GM12878 (cell line): ENCODE measurements at regions not wholly inside any gene's neighbourhood (a gene's known extent, or its start where the extent isn't known, plus 50 kb on each side); places are given as distances from the start of the nearest gene placed in this dataset.

ENCODE experiments used
- ATAC-seq: fragments of 200-7000 bp; cut with Tn5 transposase; 3 replicates; pipeline ENCODE4 v1.9.1; 2020; ENCODE audit warnings: mild to moderate bottlenecking, moderate library complexity
- BruUV-seq: library from RNA; stranded (reverse); fragments of 400-500 nt; replicated peaks from 2 replicates; lab custom pipeline; 2021; lab: Mats Ljungman, UMichigan
- CTCF ChIA-PET: fragments of 300-600 bp; sonication (Branson Sonifier 250); formaldehyde crosslinking; extraction: SDS; loops from one replicate; lab custom pipeline; 2021; ENCODE audit warnings: inconsistent platforms; lab: Yijun Ruan, JAX
- POLR2A ChIA-PET: fragments of 350-600 bp; formaldehyde crosslinking; extraction: SDS; loops from one replicate; lab custom pipeline; 2021; ENCODE audit warnings: inconsistent platforms; lab: Charles Lee
- RAD21 ChIA-PET: fragments of 300-600 bp; sonication (Branson Sonifier 250); formaldehyde crosslinking; loops from one replicate; lab custom pipeline; 2023; ENCODE audit warnings: antibody characterized with exemption; ENCODE audit not compliant: unreplicated experiment; lab: Charles Lee
- SMC1A ChIA-PET: fragments of 300-600 bp; sonication (Branson Sonifier 250); formaldehyde crosslinking; loops from one replicate; lab custom pipeline; 2023; ENCODE audit not compliant: unreplicated experiment, uncharacterized antibody; lab: Charles Lee
- DNase-seq: peaks from one replicate; pipeline ENCODE4 v3.0.0-alpha.2; 2011; ENCODE audit warnings: low read depth, low spot score
- FAIRE-seq: peaks from 3 replicates; lab custom pipeline; 2011; peaks lifted over from hg19 to GRCh38; lab: Jason Lieb, UNC
- H2AFZ ChIP-seq: 2 replicates; pipeline ENCODE4 v1.6.0; 2011; ENCODE audit warnings: low read depth, low read length, control low read depth; ENCODE audit not compliant: control insufficient read depth
- H3K27ac ChIP-seq: 2 replicates; pipeline ENCODE4 v1.5.1; 2011; ENCODE audit warnings: control low read depth; ENCODE audit not compliant: control insufficient read depth, insufficient read depth
- H3K27me3 ChIP-seq, 2 experiments: replicated peaks in 1 of 2; 2 replicates each; pipeline versions ENCODE4 v1.6.0 to v1.6.1; 2011; ENCODE audit warnings: low read length in 1 of 2; ENCODE audit not compliant: control insufficient read depth in 2 of 2, insufficient read depth in 2 of 2
- H3K36me3 ChIP-seq, 2 experiments: 2 replicates each; pipeline ENCODE4 v1.5.1; 2011; ENCODE audit warnings: low read length in 1 of 2; ENCODE audit not compliant: control insufficient read depth in 2 of 2, insufficient read depth in 2 of 2
- H3K4me1 ChIP-seq: 2 replicates; pipeline ENCODE4 v1.6.1; 2011; ENCODE audit warnings: mild to moderate bottlenecking, low read length, moderate library complexity, mixed read lengths; ENCODE audit not compliant: control insufficient read depth, insufficient read depth
- H3K4me2 ChIP-seq: 2 replicates; pipeline ENCODE4 v1.6.0; 2011; ENCODE audit warnings: control low read depth; ENCODE audit not compliant: control insufficient read depth, insufficient read depth
- H3K4me3 ChIP-seq: fragments of 200-600 bp; sonication (generic); 2 replicates; pipeline ENCODE4 v1.5.1; 2016
- H3K79me2 ChIP-seq: 2 replicates; pipeline ENCODE4 v1.6.0; 2011; ENCODE audit warnings: low read length; ENCODE audit not compliant: control insufficient read depth, insufficient read depth
- H3K9ac ChIP-seq: 2 replicates; pipeline ENCODE4 v1.8.0; 2011; ENCODE audit warnings: low read length, control low read depth, mixed read lengths; ENCODE audit not compliant: control insufficient read depth, insufficient read depth
- H3K9me3 ChIP-seq: replicated peaks from 3 replicates; pipeline ENCODE4 v1.5.1; 2011; ENCODE audit warnings: mild to moderate bottlenecking, low read length; ENCODE audit not compliant: control insufficient read depth, insufficient read depth
- H4K20me1 ChIP-seq: 2 replicates; pipeline ENCODE4 v1.6.0; 2011; ENCODE audit not compliant: control insufficient read depth, insufficient read depth
- CREM ChIP-seq: IDR thresholded peaks from 2 replicates; pipeline ENCODE4 v1.6.1; 2014; ENCODE audit warnings: antibody characterized with exemption, low read depth
- DPF2 ChIP-seq: fragments of 450-650 bp; IDR thresholded peaks from 2 replicates; pipeline ENCODE4 v1.6.1; 2017; ENCODE audit warnings: mild to moderate bottlenecking
- GABPA ChIP-seq: IDR thresholded peaks from 2 replicates; pipeline ENCODE4 v1.6.1; 2014; ENCODE audit warnings: antibody characterized with exemption, low read depth, mild to moderate bottlenecking, inconsistent platforms
- HCFC1 ChIP-seq: fragments of 150-350 bp; IDR thresholded peaks from 2 replicates; pipeline ENCODE4 v1.6.1; 2014; ENCODE audit warnings: low read length
- HDAC2 ChIP-seq: fragments of 200-600 bp; sonication (generic); IDR thresholded peaks from 2 replicates; pipeline ENCODE4 v1.6.1; 2017
- HDGF ChIP-seq: fragments of 450-650 bp; IDR thresholded peaks from 2 replicates; pipeline ENCODE4 v1.6.1; 2016; ENCODE audit warnings: antibody characterized with exemption
- IKZF2 ChIP-seq, 2 experiments: fragments of 450-650 bp; IDR thresholded peaks; 2 replicates each; pipeline ENCODE4 v1.6.1; 2017; ENCODE audit warnings: mild to moderate bottlenecking in 2 of 2, moderate library complexity in 2 of 2
- MXI1 ChIP-seq: fragments of 150-350 bp; IDR thresholded peaks from 2 replicates; pipeline ENCODE4 v1.6.1; 2011; ENCODE audit warnings: low read depth, mild to moderate bottlenecking, inconsistent platforms, low read length, improper control_type of control experiment
- MYB ChIP-seq: fragments of 150-350 bp; IDR thresholded peaks from 2 replicates; pipeline ENCODE4 v1.6.1; 2014; ENCODE audit warnings: mild to moderate bottlenecking, low read depth, low read length, borderline replicate concordance
- PML ChIP-seq: IDR thresholded peaks from 2 replicates; pipeline ENCODE4 v1.6.1; 2012; ENCODE audit warnings: low read length, inconsistent platforms
- RUNX3 ChIP-seq: IDR thresholded peaks from 2 replicates; pipeline ENCODE4 v1.6.1; 2012; ENCODE audit warnings: low read length, inconsistent platforms
- SP1 ChIP-seq: IDR thresholded peaks from one replicate; pipeline ENCODE4 v1.6.1; 2011; ENCODE audit warnings: low read depth, low read length
- WGBS: methylation state at CpG from one replicate; pipeline ENCODE4 v1.1.6; 2016; ENCODE audit warnings: low lambda C conversion rate; ENCODE audit not compliant: insufficient replicate concordance, insufficient coverage; ENCODE audit errors: missing lambda C conversion rate; 5-methylcytosine and 5-hydroxymethylcytosine counted together
- in situ Hi-C: fragments of 300-500 bp; cut with MboI; formaldehyde crosslinking; loops from 9 replicates; pipeline ENCODE4 v1.14.3; 2018; ENCODE audit warnings: mixed read lengths
- intact Hi-C: fragments of 100-400 bp; cut with micrococcal nuclease; formaldehyde crosslinking; loops from one replicate; pipeline ENCODE4 v1.14.2; 2022; ENCODE audit not compliant: unreplicated experiment
- TF ChIP-seq, protein P1 (sequence below): fragments of 150-350 bp; IDR thresholded peaks from 2 replicates; pipeline ENCODE4 v1.6.1; 2014; ENCODE audit warnings: mild to moderate bottlenecking, low read depth, low read length
- TF ChIP-seq, protein P2 (sequence below): fragments of 450-650 bp; IDR thresholded peaks from 2 replicates; pipeline ENCODE4 v1.6.1; 2017; ENCODE audit warnings: mild to moderate bottlenecking, low read depth, inconsistent platforms; ENCODE audit not compliant: poor library complexity, severe bottlenecking
- TF ChIP-seq, protein P3 (sequence below): fragments of 450-650 bp; IDR thresholded peaks from 2 replicates; pipeline ENCODE4 v1.6.1; 2017; ENCODE audit warnings: mild to moderate bottlenecking

DNA sequence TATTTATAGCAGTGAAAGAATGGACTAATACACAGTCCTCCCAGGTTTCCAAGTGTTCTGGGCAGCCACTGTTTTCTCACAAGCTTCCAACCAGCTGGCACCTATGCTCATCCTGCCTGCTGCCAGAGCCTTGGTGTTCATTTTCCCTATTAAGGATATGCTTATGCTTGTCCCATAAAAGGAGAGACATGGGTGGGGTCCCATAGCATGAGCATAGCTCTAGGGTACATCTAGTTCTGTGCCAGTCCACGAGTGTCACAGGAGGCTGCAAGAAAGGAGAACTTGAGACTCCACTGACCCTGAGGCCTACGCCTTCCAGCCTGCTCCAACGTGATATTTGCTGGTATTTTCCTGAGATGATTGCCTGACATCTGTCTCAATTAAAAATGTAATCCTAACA lies 192.4 kb upstream of the PTGFR start:
- H3K9ac ChIP-seq: no peak overlapping the region
- H3K36me3 ChIP-seq: no peaks in the 10 kb centered on the region
- H3K4me3 ChIP-seq: no peak overlapping the region
- no peaks in the 10 kb centered on the region for H4K20me1 ChIP-seq
- ChIA-PET SMC1A (no interaction called here), CTCF (interaction anchor here (0.6 kb wide), 1 partner anchor 629 kb away, joined by 3 read pairs; no protein-coding TSS in a partner anchor), POLR2A (interaction anchor here (0.6 kb wide), 1 partner anchor 279 kb away, joined by 3 read pairs; no protein-coding TSS in a partner anchor), RAD21 (no interaction called here)
- 3% methylated on average over 3 of the region's 3 CpGs for WGBS
- no peak overlapping the region for H2AFZ ChIP-seq
- in situ Hi-C loops (no loop called here), intact Hi-C loops (no loop called here)
- no peaks in the 10 kb centered on the region for H3K27me3 ChIP-seq
- no peak overlapping the region for H3K4me2 ChIP-seq
- no peak for DNase-seq
- no peak for FAIRE-seq
- H3K27ac ChIP-seq: no peak overlapping the region
- H3K9me3 ChIP-seq: no peaks in the 10 kb centered on the region
- H3K79me2 ChIP-seq: no peaks in the 10 kb centered on the region
- no TSS peak for BruUV-seq
- no peak for ATAC-seq
- TF ChIP-seq, protein P1, sequence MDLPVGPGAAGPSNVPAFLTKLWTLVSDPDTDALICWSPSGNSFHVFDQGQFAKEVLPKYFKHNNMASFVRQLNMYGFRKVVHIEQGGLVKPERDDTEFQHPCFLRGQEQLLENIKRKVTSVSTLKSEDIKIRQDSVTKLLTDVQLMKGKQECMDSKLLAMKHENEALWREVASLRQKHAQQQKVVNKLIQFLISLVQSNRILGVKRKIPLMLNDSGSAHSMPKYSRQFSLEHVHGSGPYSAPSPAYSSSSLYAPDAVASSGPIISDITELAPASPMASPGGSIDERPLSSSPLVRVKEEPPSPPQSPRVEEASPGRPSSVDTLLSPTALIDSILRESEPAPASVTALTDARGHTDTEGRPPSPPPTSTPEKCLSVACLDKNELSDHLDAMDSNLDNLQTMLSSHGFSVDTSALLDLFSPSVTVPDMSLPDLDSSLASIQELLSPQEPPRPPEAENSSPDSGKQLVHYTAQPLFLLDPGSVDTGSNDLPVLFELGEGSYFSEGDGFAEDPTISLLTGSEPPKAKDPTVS: no peak
- TF ChIP-seq DPF2: no peak
- TF ChIP-seq MYB: no peak
- TF ChIP-seq RUNX3: no peak
- no peak for TF ChIP-seq MXI1
- TF ChIP-seq PML: no peak
- TF ChIP-seq CREM: no peak
- TF ChIP-seq, protein P2, sequence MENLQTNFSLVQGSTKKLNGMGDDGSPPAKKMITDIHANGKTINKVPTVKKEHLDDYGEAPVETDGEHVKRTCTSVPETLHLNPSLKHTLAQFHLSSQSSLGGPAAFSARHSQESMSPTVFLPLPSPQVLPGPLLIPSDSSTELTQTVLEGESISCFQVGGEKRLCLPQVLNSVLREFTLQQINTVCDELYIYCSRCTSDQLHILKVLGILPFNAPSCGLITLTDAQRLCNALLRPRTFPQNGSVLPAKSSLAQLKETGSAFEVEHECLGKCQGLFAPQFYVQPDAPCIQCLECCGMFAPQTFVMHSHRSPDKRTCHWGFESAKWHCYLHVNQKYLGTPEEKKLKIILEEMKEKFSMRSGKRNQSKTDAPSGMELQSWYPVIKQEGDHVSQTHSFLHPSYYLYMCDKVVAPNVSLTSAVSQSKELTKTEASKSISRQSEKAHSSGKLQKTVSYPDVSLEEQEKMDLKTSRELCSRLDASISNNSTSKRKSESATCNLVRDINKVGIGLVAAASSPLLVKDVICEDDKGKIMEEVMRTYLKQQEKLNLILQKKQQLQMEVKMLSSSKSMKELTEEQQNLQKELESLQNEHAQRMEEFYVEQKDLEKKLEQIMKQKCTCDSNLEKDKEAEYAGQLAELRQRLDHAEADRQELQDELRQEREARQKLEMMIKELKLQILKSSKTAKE: no peak
- TF ChIP-seq, protein P3, sequence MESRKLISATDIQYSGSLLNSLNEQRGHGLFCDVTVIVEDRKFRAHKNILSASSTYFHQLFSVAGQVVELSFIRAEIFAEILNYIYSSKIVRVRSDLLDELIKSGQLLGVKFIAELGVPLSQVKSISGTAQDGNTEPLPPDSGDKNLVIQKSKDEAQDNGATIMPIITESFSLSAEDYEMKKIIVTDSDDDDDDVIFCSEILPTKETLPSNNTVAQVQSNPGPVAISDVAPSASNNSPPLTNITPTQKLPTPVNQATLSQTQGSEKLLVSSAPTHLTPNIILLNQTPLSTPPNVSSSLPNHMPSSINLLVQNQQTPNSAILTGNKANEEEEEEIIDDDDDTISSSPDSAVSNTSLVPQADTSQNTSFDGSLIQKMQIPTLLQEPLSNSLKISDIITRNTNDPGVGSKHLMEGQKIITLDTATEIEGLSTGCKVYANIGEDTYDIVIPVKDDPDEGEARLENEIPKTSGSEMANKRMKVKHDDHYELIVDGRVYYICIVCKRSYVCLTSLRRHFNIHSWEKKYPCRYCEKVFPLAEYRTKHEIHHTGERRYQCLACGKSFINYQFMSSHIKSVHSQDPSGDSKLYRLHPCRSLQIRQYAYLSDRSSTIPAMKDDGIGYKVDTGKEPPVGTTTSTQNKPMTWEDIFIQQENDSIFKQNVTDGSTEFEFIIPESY: no peak
- no peak for TF ChIP-seq SP1
- no peak for TF ChIP-seq HDGF
- TF ChIP-seq IKZF2 (IDR thresholded peaks at IDR 0.05): no peak
- no peak for TF ChIP-seq HCFC1
- no peak for TF ChIP-seq HDAC2
- TF ChIP-seq GABPA: no peak
- no peaks in the 10 kb centered on the region for H3K4me1 ChIP-seq
